Fibroblast of skin of scalp (primary cell): ENCODE measurements at regions not wholly inside any gene's neighbourhood (a gene's known extent, or its start where the extent isn't known, plus 50 kb on each side); places are given as distances from the start of the nearest gene placed in this dataset.

Experiments used
- DNase-seq: peaks from one replicate; pipeline ENCODE4 v3.0.0-alpha.2; 2013

GRCh38 chr14:26929361-26929760 is 331.5 kb upstream of the NOVA1 start:
- DNase-seq, result no peak

GRCh38 chr14:26930576-26930975 is 332.7 kb upstream of the NOVA1 start:
- DNase-seq, result no peak

DNA sequence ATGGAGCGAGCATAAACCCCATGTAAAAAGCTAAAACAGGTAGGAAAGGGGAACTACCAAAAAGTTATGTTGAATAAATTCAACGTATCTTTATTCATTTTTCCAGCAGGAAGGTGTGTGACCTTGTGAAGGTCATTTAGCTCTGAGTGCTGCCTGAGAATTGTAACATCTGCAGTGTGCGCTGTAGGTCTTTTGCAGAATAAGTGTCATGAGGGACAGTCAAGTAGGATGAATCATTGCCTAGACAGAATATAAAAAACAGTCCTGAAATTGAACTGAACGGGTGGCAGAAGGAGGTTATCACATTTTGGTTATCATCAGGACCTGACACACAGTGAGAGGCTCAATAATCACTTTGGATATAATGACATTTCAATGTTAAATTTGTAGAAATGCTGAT is 334.8 kb upstream of the NOVA1 start:
- no peak for DNase-seq

DNA sequence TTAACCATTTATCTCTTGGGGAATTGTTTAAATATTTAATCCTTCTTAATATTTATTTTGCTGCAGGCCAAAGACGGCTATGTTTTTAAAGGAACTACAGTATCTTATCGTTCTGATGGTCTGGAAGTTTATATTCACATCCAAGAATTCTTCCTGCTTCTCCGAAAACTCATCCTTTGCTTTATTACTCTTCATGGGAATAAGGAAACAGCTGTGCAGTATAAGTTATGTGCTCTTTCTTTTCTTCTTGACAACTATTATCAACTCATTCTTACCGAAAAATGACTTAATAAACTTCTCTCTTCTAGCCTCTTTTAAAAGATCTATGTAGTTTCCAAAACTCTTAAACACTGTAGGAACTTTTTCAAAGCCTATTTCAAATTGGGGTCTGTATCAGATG is 335.6 kb upstream of the NOVA1 start:
- no peak for DNase-seq

GRCh38 chr14:26934151-26934550 is 336.3 kb upstream of the NOVA1 start:
- no peak for DNase-seq

GRCh38 chr14:26935733-26936132 is 337.9 kb upstream of the NOVA1 start:
- no peak for DNase-seq

- DNase-seq, result no peak
These were observed 340.2 kb upstream of the NOVA1 start for GRCh38 chr14:26938054-26938453.

DNA sequence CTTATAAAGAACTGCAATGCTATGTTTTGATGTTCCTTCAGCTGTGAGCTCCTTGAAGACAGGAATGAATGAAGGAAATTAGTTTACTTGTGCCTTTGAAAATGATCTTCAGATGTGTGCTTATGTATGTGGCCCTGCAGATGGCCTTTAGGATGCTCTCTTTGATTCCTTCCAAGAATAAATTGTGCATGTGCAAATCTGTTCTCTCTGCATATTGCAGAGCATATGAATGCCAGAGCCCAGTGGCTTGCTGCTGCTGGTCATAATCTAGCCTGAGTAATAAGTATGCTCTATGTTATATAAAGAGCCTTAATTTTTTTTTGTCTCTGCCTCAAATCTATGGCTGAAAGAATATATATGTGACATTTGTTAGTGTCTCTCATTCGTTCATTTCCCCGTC is 341.9 kb upstream of the NOVA1 start:
- DNase-seq, result no peak

DNA sequence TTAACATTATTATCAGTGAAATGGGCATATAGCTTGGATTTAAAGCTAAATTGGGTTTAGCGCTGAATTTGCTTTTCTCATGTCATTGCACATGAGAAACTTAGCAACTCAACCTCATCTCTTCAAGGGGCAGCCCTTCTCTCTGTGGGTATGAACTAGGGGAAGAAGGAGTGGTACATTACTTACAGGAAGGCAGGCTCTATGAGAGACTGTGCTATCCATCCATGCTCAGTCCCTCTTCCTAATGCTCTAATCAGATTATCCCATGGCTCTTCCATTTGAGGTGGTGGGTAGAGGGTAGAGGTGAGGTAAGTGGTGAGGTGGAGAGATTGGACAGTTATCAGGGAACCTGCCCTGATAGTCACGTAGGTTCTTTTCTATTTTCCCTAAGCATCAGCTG is 343.7 kb upstream of the NOVA1 start:
- DNase-seq, result no peak

DNA sequence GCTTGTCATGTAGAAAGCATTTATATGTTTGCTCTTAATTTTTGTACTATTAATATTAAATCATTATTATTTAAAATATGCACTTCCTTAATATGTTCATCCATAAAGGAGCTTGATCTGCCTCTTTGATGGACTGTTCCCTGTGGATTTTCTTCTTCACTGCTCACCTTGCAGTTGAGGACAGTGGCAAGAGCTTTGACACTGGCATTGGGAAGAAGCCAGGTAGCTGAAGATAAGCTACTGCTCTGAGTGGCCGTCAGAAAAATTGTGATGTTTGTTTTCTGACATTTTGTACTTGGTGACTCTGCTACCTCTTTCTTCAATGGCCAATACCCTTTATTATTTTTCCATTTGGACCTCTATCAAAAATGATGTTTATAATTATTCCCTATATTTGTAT is 349.4 kb upstream of the NOVA1 start:
- no peak for DNase-seq

- no peak for DNase-seq
These were observed 361.6 kb upstream of the NOVA1 start for GRCh38 chr14:26959437-26959836.

DNA sequence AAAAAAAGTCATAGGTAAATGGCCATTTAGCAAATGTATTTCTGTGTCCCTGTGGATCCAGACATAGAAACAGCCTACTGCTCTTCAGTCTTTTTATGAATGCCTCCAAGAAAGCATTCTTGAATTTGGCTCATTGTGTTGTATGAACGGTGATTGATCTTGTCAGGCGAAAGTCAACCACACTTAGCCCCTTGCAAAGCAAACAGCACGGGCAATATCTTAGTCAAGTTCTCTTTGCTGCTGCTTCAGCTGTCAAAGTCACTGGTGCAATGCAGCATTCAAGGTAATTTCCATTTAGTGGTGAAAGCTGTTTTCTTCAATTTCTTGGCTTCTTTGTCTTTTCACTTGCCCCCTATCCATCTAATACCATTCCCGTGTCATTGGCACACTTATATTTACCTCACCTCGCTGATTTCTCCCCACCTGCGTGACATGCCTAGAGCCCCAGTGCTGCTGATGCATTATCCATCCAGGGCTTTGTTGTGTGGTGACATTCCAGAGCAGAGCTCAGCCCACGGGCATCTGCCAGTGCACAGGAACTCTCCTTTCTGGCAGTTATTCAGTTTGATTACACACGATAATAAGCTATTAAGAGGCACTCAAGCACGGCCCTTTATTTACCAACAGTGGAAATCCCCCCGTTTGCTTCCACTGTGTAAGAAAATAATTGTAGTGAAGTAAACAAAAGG is 362.3 kb upstream of the NOVA1 start:
- DNase-seq, result no peak

GRCh38 chr14:26963711-26964110 is 365.9 kb upstream of the NOVA1 start:
- peak; percentile 48 for DNase-seq

GRCh38 chr14:26965490-26965889 is 367.7 kb upstream of the NOVA1 start:
- DNase-seq, result no peak

- DNase-seq, result no peak
These were observed 369.1 kb upstream of the NOVA1 start for GRCh38 chr14:26966908-26967307.

DNA sequence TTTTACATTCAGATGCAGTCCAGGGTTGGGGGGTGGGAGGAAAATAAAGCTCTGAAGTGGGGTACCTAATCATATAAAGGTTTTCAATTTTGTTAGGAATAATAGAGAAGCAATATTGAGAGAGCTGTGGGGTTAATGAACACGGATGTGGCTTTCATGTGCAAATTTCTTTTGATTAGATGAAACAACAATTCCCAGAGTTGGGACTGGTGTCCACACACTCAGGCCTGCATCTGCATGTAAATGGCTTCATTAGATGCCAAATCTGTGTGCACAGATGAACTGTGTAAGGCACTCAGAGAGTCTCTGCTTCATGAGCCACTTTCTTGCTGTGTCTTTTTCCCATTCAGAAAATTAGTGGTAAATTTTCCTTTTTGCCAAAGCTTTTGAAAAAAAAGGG is 377.1 kb upstream of the NOVA1 start:
- no peak for DNase-seq

GRCh38 chr14:26982071-26982470 is 384.2 kb upstream of the NOVA1 start:
- DNase-seq, result no peak

DNA sequence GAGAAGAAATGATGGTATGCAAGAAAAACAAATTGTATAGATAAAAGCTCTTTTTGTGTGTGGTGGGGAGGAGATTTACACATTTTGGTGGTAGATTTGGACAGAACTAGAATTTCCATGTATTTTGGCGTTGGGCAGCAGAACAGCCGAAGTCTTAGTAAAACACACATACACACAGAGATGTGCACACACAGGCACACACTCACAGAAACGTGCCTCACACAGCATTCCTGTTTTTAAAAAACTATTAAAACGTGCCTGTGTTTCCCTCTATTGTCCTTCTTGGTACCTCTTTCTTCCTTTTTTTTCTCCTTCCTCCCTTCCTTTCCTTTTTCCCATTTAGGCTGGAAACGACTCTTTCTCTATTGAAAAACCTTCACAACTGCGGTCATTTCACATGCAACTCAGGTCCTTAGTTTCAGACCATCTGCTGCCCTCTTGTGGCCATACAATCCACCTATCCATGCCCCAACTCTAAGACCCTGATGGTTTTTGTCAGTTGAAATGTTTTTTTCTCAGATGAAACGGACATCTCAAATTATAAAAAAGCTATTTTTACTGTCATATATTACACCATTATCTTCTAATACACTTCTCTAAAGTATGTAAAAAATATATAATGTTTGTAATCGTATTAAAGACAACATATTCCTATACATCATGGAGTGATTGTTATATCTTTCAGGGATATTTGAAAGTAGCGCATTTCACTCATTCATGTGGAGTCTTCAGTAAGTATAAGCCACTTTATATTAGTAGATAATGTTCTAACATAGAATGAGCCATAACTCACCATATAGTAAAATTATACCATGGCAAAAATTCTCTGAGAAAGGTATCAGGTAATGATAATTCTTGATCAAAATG is 386.7 kb upstream of the NOVA1 start:
- DNase-seq, result peak; percentile 63

DNA sequence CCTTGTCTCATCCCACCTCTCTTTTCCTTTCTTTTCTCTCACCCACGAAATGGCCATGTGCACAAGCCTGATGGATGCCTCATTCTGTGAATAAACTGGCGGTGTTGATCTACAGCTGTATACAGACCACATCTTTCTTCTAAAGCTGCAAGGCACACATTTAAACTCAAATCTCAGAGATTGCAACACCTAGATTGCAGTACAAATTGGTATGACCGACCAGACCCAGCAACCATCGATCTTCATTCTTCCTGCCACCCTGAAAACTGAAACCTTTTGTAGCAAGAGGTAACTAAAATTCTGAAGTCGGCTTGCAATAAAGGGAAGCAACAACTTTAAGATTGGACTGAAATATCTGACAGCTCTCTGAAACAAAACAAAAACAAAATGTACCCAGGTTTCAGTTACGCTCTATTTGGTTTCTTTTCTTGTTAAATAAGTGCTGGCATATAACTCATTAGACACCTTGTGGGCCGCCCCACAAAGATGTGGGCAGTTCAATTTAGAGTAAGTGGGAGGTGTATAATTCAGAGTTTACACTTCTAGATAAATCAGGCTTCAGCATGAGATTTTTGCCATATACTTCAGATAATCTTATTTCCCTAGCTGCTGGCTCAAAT is 390.0 kb upstream of the NOVA1 start:
- no peak for DNase-seq

GRCh38 chr14:26990946-26991345 is 393.1 kb upstream of the NOVA1 start:
- no peak for DNase-seq

DNA sequence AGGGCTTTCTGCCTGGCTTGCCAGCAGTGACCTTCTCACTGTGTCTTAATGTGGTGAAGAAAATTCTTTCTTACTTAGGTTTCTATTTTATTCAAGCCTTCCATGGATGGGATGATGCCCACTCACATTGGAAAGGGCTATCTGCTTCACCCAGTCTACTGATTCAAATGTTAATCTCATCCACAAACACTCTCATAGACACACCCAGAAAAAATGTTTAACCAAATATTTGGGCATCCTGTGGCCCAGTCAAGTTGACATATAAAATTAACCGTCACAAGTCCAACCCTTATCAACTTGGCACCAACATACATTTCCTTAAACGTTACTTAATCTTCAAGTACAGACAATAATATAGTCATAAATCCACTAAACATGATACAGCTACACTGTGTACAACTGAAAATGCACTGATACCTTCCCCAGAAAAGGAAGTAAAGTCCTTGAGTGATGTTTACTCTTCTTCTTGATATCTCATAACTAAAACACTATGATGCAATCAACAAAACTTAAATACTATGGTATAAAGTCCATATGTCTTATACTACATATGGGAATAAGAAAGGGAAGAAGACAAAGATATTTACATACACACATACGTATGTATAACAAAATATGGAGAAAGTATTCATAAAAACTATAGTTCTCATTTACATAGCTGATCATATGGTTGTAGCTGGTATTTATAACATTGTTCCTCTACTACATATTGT is 394.7 kb upstream of the NOVA1 start:
- DNase-seq, result no peak

DNA sequence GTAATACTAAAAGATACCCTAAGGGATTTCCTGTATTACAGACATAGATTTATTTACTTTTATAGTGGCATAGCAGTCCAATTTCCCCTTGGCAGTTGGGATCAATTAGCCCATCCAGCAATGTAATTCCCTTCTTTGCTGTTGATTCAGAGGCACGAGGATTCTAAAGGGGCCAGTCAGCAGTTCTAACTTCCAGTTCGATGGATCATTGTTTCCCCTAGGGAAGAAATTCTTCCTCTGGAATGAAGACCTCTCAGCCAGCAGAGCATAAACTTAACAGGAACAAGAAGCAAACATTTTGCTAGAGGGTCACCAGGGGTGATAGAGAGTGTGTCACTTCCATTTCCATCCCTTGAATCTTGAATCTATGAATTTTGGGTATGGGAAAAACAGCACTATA is 395.7 kb upstream of the NOVA1 start:
- peak; percentile 57 for DNase-seq

GRCh38 chr14:26995301-26995700 is 397.5 kb upstream of the NOVA1 start:
- DNase-seq, result no peak
